Transverse colon (tissue), 4 donors: ENCODE measurements at regions not wholly inside any gene's neighbourhood (a gene's known extent, or its start where the extent isn't known, plus 50 kb on each side); places are given as distances from the start of the nearest gene placed in this dataset.
"Not testable (repeated sequence)": the region's sequence is repeated elsewhere in the genome, so short reads cannot be mapped to it uniquely, and the experiment has no call there.

Experiments
- DNase-seq: peaks from one replicate; pipeline ENCODE4 v3.0.0-alpha.2; 2019
- H3K27ac ChIP-seq, 4 donors: fragments of 200-600 bp; sonication (generic); 2 replicates each; pipeline ENCODE4 v1.5.1; 2016 to 2018; ENCODE audit warnings: inconsistent platforms in 4 of 4
- H3K27me3 ChIP-seq: fragments of 200-600 bp; sonication (generic); 2 replicates; pipeline ENCODE4 v1.5.1; 2017; ENCODE audit warnings: inconsistent platforms
- H3K36me3 ChIP-seq, 4 donors: fragments of 200-600 bp; sonication (generic); 2 replicates each; pipeline ENCODE4 v1.5.1; 2017 to 2019; ENCODE audit warnings: inconsistent platforms in 4 of 4
- H3K4me1 ChIP-seq, 4 donors: fragments of 200-600 bp; sonication (generic); 2 replicates each; pipeline ENCODE4 v1.5.1; 2017 to 2020; ENCODE audit warnings: inconsistent platforms in 4 of 4
- H3K4me3 ChIP-seq, 4 donors: fragments of 200-600 bp; sonication (generic); 1 replicate in 1 of 4; 2 replicates in 3 of 4; pipeline versions ENCODE4 v1.5.1 to v1.6.1; 2017 to 2019; ENCODE audit warnings: inconsistent platforms in 4 of 4
- H3K9me3 ChIP-seq, 2 donors: fragments of 200-600 bp; sonication (generic); 2 replicates each; pipeline ENCODE4 v1.5.1; 2017 to 2019; ENCODE audit warnings: inconsistent platforms in 2 of 2
- EP300 ChIP-seq: sonication (generic); formaldehyde crosslinking; IDR thresholded peaks from one replicate; pipeline ENCODE4 v1.6.1; 2017; ENCODE audit warnings: antibody characterized with exemption, low read depth
- POLR2A ChIP-seq: fragments of 450-650 bp; IDR thresholded peaks from one replicate; pipeline ENCODE4 v1.6.1; 2016; ENCODE audit warnings: antibody characterized with exemption, mild to moderate bottlenecking, moderate library complexity
- POLR2AphosphoS5 ChIP-seq, 3 donors: sonication (generic); formaldehyde crosslinking; IDR thresholded peaks; one replicate each; pipeline ENCODE4 v1.6.1; 2016; ENCODE audit warnings: antibody characterized with exemption in 3 of 3
- WGBS, 2 donors: methylation state at CpG; one replicate each; pipeline ENCODE4 v1.1.5; 2018; ENCODE audit warnings: low coverage in 1 of 2; 5-methylcytosine and 5-hydroxymethylcytosine counted together
- in situ Hi-C, 4 donors: fragments of 200-750 bp; cut with MboI; loops; one replicate each; pipeline versions ENCODE4 v1.15.0 to v1.15.1; 2017; ENCODE audit warnings: low sequenced_read_pairs in 3 of 4, low pct_ligation_motif_present in 1 of 4, low pct_unique_long_range_greater_than_20kb in 1 of 4
- intact Hi-C: fragments of 100-400 bp; cut with DNase I; formaldehyde crosslinking; loops from one replicate; pipeline ENCODE4 v1.15.1; 2023; ENCODE audit warnings: low total_unique reads
- TF ChIP-seq, protein P1 (sequence below), 5 experiments: fragments of 200-600 bp in 3 of 5; fragments of 450-650 bp in 2 of 5; sonication (generic) in 3 of 5; IDR thresholded peaks; 1 replicate in 2 of 5; 2 replicates in 3 of 5; pipeline ENCODE4 v1.5.1; 2016 to 2017; ENCODE audit warnings: antibody characterized with exemption in 5 of 5, inconsistent platforms in 3 of 5, mild to moderate bottlenecking in 2 of 5, moderate library complexity in 1 of 5

DNA sequence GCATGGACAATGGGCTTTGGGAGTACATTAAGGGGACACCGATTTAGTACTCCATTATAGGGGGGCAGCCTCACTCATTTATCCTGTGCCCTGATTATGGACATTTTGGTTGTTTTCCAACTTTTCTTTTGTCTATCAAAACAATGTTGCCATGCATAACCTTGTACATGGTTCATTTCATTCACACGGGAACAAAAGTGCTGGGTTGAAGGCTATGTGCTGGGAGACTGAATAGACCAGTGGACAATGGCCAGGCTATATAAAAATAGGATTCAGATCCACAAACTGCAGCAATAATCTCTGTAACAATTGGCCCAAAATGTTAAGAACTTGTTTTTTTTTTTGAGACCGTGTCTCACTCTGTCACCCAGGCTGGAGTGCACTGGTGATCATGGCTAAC lies 100.7 kb upstream of the GMDS start:
- H3K27ac ChIP-seq, result no peak overlapping the region
- intact Hi-C loops, result no loop called here
- no peaks in the 10 kb centered on the region for H3K36me3 ChIP-seq
- H3K27me3 ChIP-seq, result no peaks in the 10 kb centered on the region
- H3K4me1 ChIP-seq, result no peaks in the 10 kb centered on the region
- TF ChIP-seq POLR2A (no peak), EP300 (no peak), POLR2AphosphoS5 (IDR thresholded peaks at IDR 0.05) (no peak)
- TF ChIP-seq, protein P1, sequence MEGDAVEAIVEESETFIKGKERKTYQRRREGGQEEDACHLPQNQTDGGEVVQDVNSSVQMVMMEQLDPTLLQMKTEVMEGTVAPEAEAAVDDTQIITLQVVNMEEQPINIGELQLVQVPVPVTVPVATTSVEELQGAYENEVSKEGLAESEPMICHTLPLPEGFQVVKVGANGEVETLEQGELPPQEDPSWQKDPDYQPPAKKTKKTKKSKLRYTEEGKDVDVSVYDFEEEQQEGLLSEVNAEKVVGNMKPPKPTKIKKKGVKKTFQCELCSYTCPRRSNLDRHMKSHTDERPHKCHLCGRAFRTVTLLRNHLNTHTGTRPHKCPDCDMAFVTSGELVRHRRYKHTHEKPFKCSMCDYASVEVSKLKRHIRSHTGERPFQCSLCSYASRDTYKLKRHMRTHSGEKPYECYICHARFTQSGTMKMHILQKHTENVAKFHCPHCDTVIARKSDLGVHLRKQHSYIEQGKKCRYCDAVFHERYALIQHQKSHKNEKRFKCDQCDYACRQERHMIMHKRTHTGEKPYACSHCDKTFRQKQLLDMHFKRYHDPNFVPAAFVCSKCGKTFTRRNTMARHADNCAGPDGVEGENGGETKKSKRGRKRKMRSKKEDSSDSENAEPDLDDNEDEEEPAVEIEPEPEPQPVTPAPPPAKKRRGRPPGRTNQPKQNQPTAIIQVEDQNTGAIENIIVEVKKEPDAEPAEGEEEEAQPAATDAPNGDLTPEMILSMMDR (IDR thresholded peaks at IDR 0.05), result no peak
- H3K4me3 ChIP-seq, result no peak overlapping the region
- no peaks in the 10 kb centered on the region for H3K9me3 ChIP-seq
- in situ Hi-C loops, result loop anchor here in 1 of 4 donors (25.0 kb wide), 1 partner anchor 134 kb away; no protein-coding TSS in a partner anchor
- no peak for DNase-seq
- 93 to 100% methylated on average over 1 to 3 of the region's 3 CpGs for WGBS, 2 donors

DNA sequence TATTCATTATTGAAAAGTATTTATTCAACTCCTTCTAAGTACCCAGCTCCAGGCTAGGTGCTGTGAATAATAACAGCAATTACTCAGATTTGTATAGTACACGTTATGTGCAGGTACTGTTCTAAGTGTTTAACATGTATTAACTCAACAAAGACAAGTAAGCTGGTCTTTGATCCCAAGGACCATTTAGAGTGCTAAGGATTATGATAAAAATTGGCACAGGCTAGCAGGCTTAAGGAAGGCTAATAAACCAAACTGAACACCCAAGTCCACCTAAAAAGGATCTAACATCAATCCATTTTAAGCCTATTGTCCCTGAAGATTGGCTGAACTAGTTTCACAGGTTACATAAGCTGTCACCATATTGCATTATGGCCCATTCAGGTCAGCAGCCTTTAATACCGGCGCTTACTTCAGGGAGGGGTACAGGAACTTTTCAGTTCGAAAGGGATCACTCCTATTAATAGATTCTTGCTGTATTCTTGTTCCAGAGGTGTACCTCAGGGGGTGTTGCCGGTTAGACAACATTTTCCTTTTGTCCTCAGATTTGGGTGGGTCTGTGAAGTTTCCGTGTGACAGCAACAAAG lies 99.0 kb upstream of the GMDS start:
- Histone ChIP-seq H3K4me3 (no peak overlapping the region), H3K4me1 (no peaks in the 10 kb centered on the region), H3K36me3 (no peaks in the 10 kb centered on the region), H3K9me3 (peaks cover 9 to 14% of the 10 kb centered on the region in 2 donors), H3K27ac (no peak overlapping the region), H3K27me3 (no peaks in the 10 kb centered on the region)
- WGBS, 2 donors, result 14 to 92% methylated on average over 1 to 6 of the region's 6 CpGs
- in situ Hi-C loops (loop anchor here in 1 of 4 donors (25.0 kb wide), 1 partner anchor 132 kb away; no protein-coding TSS in a partner anchor), intact Hi-C loops (no loop called here)
- no peak for DNase-seq
- TF ChIP-seq POLR2AphosphoS5 (IDR thresholded peaks at IDR 0.05) (no peak), EP300 (no peak), POLR2A (no peak)
- TF ChIP-seq, protein P1 (IDR thresholded peaks at IDR 0.05), result no peak

DNA sequence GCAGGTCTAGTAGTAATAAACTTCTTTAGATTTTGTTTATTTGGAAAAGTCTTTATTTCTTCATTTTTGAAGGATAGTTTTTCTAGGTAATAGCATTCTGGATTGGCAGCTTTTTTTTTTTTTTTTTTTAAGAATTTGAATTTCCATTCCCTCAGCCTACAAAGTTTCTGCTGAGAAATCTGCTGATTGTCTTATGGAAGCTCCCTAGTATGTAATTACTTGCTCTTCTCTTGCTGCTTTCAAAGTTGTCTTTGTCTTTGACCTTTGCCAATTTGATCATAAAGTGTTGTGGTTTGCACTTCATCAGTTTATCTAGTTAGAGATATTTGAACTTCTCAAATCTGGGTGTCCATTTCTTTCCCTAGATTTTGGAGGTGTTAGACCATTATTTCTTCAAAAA lies 82.2 kb upstream of the GMDS start:
- DNase-seq, result no peak
- Histone ChIP-seq H3K4me1 (no peaks in the 10 kb centered on the region), H3K4me3 (no peak overlapping the region), H3K27me3 (no peaks in the 10 kb centered on the region), H3K27ac (no peak overlapping the region), H3K9me3 (peaks cover 33 to 44% of the 10 kb centered on the region in 2 donors), H3K36me3 (peaks cover 0 to 14% (median 2%) of the 10 kb centered on the region in 4 donors)
- in situ Hi-C loops, result loop anchor here in 1 of 4 donors (25.0 kb wide), 1 partner anchor 115 kb away; no protein-coding TSS in a partner anchor
- intact Hi-C loops, result no loop called here
- TF ChIP-seq POLR2A (no peak), POLR2AphosphoS5 (IDR thresholded peaks at IDR 0.05) (no peak), EP300 (no peak)
- TF ChIP-seq, protein P1 (IDR thresholded peaks at IDR 0.05), result no peak

DNA sequence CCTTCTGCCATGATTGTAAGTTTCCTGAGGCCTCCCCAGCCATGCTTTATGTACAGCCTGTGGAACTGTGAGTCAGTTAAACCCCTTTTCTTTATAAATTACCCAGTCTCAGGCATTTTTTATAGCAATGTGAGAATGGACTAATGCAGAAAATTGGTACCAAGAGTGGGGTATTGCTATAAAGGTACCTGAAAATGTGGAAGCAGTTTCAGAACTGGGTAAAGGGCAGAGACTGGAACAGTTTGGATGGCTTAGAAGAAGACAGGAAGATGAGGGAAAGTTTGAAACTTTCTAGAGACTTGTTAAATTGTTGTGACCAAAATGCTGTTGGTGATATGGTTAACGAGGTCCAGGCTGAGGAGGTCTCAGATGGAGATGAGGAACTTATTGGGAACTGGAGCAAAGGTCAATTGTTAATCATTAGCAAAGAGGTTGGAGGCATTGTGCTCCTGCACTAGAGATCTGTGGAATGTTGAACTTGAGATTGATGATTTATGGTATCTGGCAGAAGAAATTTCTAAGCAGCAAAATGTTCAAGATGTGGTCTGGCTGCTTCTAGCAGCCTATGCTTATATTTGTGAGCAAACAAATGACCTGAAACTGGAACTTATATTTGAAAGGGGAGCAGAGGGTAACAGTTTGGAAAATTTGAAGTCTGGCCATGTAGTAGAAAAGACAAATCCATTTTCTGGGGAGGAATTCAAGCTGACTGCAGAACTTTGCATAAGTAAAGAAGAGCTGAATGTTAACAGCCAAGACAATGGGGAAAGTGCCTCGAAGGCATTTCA lies 79.0 kb upstream of the GMDS start:
- Histone ChIP-seq H3K27me3 (no peaks in the 10 kb centered on the region), H3K36me3 (peaks cover 0 to 4% (median 2%) of the 10 kb centered on the region in 4 donors), H3K9me3 (peaks cover 31 to 44% of the 10 kb centered on the region in 2 donors), H3K27ac (no peak overlapping the region), H3K4me1 (no peaks in the 10 kb centered on the region), H3K4me3 (no peak overlapping the region)
- no peak for DNase-seq
- 51 to 74% methylated on average over 2 of the region's 2 CpGs for WGBS, 2 donors
- TF ChIP-seq, protein P1 (IDR thresholded peaks at IDR 0.05), result no peak
- TF ChIP-seq POLR2A, result no peak
- no peak for TF ChIP-seq EP300
- no peak for TF ChIP-seq POLR2AphosphoS5 (IDR thresholded peaks at IDR 0.05)
- intact Hi-C loops, result no loop called here
- in situ Hi-C loops, result no loop called here

DNA sequence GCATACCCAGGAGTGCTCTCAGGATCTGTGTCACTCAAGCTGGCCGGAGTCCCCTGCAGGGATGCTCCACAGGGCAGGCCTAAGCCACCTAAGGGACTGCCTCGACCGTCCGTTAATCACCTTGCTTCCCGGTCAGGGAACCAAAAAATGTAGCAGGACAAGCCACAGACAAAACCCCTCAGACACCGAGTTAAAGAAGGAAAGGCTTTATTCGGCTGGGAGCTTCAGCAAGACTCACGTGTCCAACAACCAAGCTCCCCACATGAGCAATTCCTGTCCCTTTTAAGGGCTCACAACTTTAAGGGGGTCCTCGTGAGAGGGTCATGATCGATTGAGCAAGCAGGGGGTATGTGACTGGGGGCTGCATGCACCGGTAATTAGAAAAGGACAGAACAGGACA lies 72.1 kb upstream of the GMDS start:
- H3K4me1 ChIP-seq, H3K4me3 ChIP-seq, H3K36me3 ChIP-seq, intact Hi-C loops, H3K9me3 ChIP-seq, DNase-seq, H3K27ac ChIP-seq, in situ Hi-C loops, H3K27me3 ChIP-seq: not testable (repeated sequence)
- 98 to 100% methylated on average over 1 to 11 of the region's 11 CpGs for WGBS, 2 donors
